Transverse colon (tissue), 3 donors: ENCODE measurements at regions not wholly inside any gene's neighbourhood (a gene's known extent, or its start where the extent isn't known, plus 50 kb on each side); places are given as distances from the start of the nearest gene placed in this dataset.

Experiments
- CTCF ChIP-seq, 5 experiments: fragments of 200-600 bp in 3 of 5; fragments of 450-650 bp in 2 of 5; sonication (generic) in 3 of 5; IDR thresholded peaks; 1 replicate in 2 of 5; 2 replicates in 3 of 5; pipeline ENCODE4 v1.5.1; 2016 to 2017; ENCODE audit warnings: antibody characterized with exemption in 5 of 5, inconsistent platforms in 3 of 5, mild to moderate bottlenecking in 2 of 5, moderate library complexity in 1 of 5
- EP300 ChIP-seq: sonication (generic); formaldehyde crosslinking; IDR thresholded peaks from one replicate; pipeline ENCODE4 v1.6.1; 2017; ENCODE audit warnings: antibody characterized with exemption, low read depth
- POLR2A ChIP-seq: fragments of 450-650 bp; IDR thresholded peaks from one replicate; pipeline ENCODE4 v1.6.1; 2016; ENCODE audit warnings: antibody characterized with exemption, mild to moderate bottlenecking, moderate library complexity

- no peak for TF ChIP-seq EP300
- no peak for TF ChIP-seq POLR2A
- no peak for TF ChIP-seq CTCF (IDR thresholded peaks at IDR 0.05)
These were observed 673.4 kb upstream of the KIF2B start for GRCh38 chr17:53149316-53149715.
